HL-60/S4 (cell line): ENCODE measurements at regions not wholly inside any gene's neighbourhood (a gene's known extent, or its start where the extent isn't known, plus 50 kb on each side); places are given as distances from the start of the nearest gene placed in this dataset.

Experiments used
- in situ Hi-C: fragments of 300-500 bp; cut with MboI; formaldehyde crosslinking; loops from 2 replicates; pipeline ENCODE4 v1.14.3; 2022; ENCODE audit warnings: low sequenced_read_pairs

DNA sequence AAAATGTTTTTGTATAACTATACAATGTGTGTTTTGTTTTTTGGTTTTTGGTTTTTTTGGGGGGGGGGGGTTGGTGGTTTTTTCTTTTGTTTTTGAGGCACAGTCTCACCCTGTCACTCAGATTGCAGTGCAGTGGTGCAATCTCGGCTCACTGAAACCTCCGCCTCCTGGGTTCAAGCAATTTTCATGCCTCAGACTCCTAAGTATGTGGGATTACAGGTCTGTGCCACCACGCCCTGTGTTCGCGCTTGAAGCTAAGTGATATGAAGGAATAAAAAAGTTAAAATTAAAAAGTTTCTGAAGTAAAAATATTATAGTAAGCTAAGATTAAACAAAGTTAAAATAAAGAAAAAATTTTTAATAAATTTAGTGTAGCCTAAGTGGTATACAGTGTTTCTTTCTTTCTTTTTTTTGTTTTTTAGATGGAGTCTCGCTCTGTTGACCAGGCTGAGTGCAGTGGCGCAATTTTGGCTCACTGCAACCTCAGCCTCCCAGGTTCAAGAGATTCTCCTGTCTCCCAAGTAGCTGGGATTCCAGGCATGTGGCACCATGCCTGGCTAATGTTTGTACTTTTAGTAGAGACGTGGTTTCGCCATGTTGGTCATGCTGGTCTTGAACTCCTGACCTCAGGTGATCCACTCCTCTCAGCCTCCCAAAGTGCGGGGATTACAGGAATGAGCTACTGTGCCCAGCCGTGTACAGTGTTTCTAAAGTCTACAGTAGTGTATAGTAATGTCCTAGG lies 53.9 kb upstream of the TEX55 start:
- in situ Hi-C loops, result loop anchor here (10.0 kb wide), 1 partner anchor 207 kb away; no protein-coding TSS in a partner anchor

GRCh38 chr3:119087799-119088198 lies 53.2 kb upstream of the IGSF11 start:
- in situ Hi-C loops, result no loop called here

- in situ Hi-C loops, result no loop called here
Measured at GRCh38 chr3:119085070-119085439, 50.4 kb upstream of the IGSF11 start.

DNA sequence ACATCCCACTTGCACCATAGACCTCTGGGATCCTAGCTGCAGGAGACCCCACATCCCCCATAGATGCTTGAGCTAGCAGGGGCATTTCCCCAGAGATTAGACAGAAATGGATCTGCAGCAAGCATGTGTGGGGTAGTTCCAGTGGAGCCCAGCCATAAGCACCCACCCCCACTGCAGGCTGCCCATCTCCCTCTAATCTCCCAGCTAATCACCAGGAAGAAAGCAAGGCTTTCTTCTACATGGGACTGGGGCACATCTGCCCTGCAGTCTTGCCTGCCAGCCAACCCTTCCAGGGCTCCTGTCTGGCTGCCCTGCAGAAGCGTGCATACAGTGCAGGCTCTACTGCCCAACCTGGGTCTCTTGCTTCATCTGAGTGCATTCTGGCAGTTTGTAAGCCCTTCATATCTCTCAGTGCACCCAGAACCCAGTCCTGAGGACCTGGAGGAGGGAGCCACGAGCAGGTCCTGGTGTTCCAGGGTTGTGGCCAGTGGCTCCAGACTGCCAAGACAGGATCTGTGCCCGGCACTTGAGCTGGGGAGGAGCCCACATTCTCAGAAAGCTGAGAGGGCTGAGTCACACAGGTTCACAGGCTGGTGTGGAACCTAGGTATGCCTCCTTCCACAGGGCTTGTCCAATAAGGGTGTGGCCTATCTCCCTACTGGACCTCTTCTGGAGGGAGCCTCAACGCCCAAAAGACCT lies 49.9 kb upstream of the IGSF11 start:
- in situ Hi-C loops, result no loop called here
